ENCODE measurements at regions not wholly inside any gene's neighbourhood (a gene's known extent, or its start where the extent isn't known, plus 50 kb on each side); places are given as distances from the start of the nearest gene placed in this dataset.

GRCh38 chr5:87785554-87786335, 373.0 kb upstream of the CCNH start:
- Histone ChIP-seq H4K8ac (ENCODE audit: low read depth, low read length) (no peak overlapping the region), H4K91ac (ENCODE audit: low read depth, low read length) (no peak overlapping the region), H3K18ac (ENCODE audit: low read length) (no peak overlapping the region), H2BK12ac (ENCODE audit: low read length) (no peak overlapping the region), H4K12ac (ENCODE audit: low read depth, low read length) (no peak overlapping the region), H2BK120ac (ENCODE audit: insufficient read depth, low read length, poor library complexity) (no peak overlapping the region), H3K4me1 (ENCODE audit: control insufficient read depth in 1 of 2, insufficient read depth in 2 of 2, low read length in 2 of 2) (no peaks in the 10 kb centered on the region), H3K4me2 (ENCODE audit: low read length) (no peak overlapping the region), H2AFZ (ENCODE audit: insufficient read depth, low read length, poor library complexity) (no peak overlapping the region), H3K79me2 (ENCODE audit: control insufficient read depth, insufficient read depth, low read length, poor library complexity) (no peaks in the 10 kb centered on the region), H3K14ac (ENCODE audit: low read length) (no peak overlapping the region), H3K79me1 (ENCODE audit: low read length) (no peaks in the 10 kb centered on the region), H3K27me3 (ENCODE audit: insufficient read depth, low read length) (no peaks in the 10 kb centered on the region), H3K4ac (ENCODE audit: low read depth, low read length) (no peak overlapping the region), H3K36me3 (ENCODE audit: control insufficient read depth in 1 of 2, insufficient read depth in 2 of 2, low read length in 2 of 2) (no peaks in the 10 kb centered on the region), H3K9ac (ENCODE audit: low read length) (no peak overlapping the region), H3K4me3 (ENCODE audit: low read depth, low read length) (no peak overlapping the region), H2BK5ac (ENCODE audit: low read depth, low read length, poor library complexity) (no peak overlapping the region), H2AK5ac (ENCODE audit: low read length) (no peak overlapping the region), H3K9me3 (ENCODE audit: insufficient read depth, low read depth, low read length) (no peaks in the 10 kb centered on the region), H3K27ac (ENCODE audit: low read depth, low read length) (no peak overlapping the region), H3K23ac (ENCODE audit: low read length) (no peak overlapping the region)
- DNase-seq, result no peak
- WGBS (ENCODE audit: extremely low coverage, insufficient coverage, insufficient read length), result no CpG with 5 or more reads among the region's 4 CpGs

GRCh38 chr5:87784879-87785495, 372.3 kb upstream of the CCNH start:
- no peak overlapping the region for H3K4me3 ChIP-seq (ENCODE audit: low read depth, low read length)
- no peak overlapping the region for H2BK120ac ChIP-seq (ENCODE audit: insufficient read depth, low read length, poor library complexity)
- no peaks in the 10 kb centered on the region for H3K9me3 ChIP-seq (ENCODE audit: insufficient read depth, low read depth, low read length)
- no peak overlapping the region for H3K23ac ChIP-seq (ENCODE audit: low read length)
- DNase-seq, result no peak
- no peak overlapping the region for H2BK12ac ChIP-seq (ENCODE audit: low read length)
- H3K79me1 ChIP-seq (ENCODE audit: low read length), result no peaks in the 10 kb centered on the region
- H4K91ac ChIP-seq (ENCODE audit: low read depth, low read length), result no peak overlapping the region
- no CpG with 5 or more reads among the region's 4 CpGs for WGBS (ENCODE audit: extremely low coverage, insufficient coverage, insufficient read length)
- H3K36me3 ChIP-seq (ENCODE audit: control insufficient read depth in 1 of 2, insufficient read depth in 2 of 2, low read length in 2 of 2), result no peaks in the 10 kb centered on the region
- no peak overlapping the region for H2AFZ ChIP-seq (ENCODE audit: insufficient read depth, low read length, poor library complexity)
- H3K18ac ChIP-seq (ENCODE audit: low read length), result no peak overlapping the region
- no peak overlapping the region for H3K14ac ChIP-seq (ENCODE audit: low read length)
- no peak overlapping the region for H3K27ac ChIP-seq (ENCODE audit: low read depth, low read length)
- H3K9ac ChIP-seq (ENCODE audit: low read length), result no peak overlapping the region
- H3K79me2 ChIP-seq (ENCODE audit: control insufficient read depth, insufficient read depth, low read length, poor library complexity), result no peaks in the 10 kb centered on the region
- no peak overlapping the region for H2BK5ac ChIP-seq (ENCODE audit: low read depth, low read length, poor library complexity)
- H4K8ac ChIP-seq (ENCODE audit: low read depth, low read length), result no peak overlapping the region
- H3K4me2 ChIP-seq (ENCODE audit: low read length), result no peak overlapping the region
- H4K12ac ChIP-seq (ENCODE audit: low read depth, low read length), result no peak overlapping the region
- H2AK5ac ChIP-seq (ENCODE audit: low read length), result no peak overlapping the region
- no peaks in the 10 kb centered on the region for H3K4me1 ChIP-seq (ENCODE audit: control insufficient read depth in 1 of 2, insufficient read depth in 2 of 2, low read length in 2 of 2)
- H3K4ac ChIP-seq (ENCODE audit: low read depth, low read length), result no peak overlapping the region
- H3K27me3 ChIP-seq (ENCODE audit: insufficient read depth, low read length), result no peaks in the 10 kb centered on the region

- Histone ChIP-seq H4K12ac (ENCODE audit: low read depth, low read length) (no peak overlapping the region), H4K91ac (ENCODE audit: low read depth, low read length) (no peak overlapping the region), H3K9me3 (ENCODE audit: insufficient read depth, low read depth, low read length) (no peaks in the 10 kb centered on the region), H2BK5ac (ENCODE audit: low read depth, low read length, poor library complexity) (no peak overlapping the region), H3K23ac (ENCODE audit: low read length) (no peak overlapping the region), H3K79me2 (ENCODE audit: control insufficient read depth, insufficient read depth, low read length, poor library complexity) (no peaks in the 10 kb centered on the region), H2BK120ac (ENCODE audit: insufficient read depth, low read length, poor library complexity) (no peak overlapping the region), H3K18ac (ENCODE audit: low read length) (no peak overlapping the region), H2BK12ac (ENCODE audit: low read length) (no peak overlapping the region), H4K8ac (ENCODE audit: low read depth, low read length) (no peak overlapping the region), H3K27me3 (ENCODE audit: insufficient read depth, low read length) (no peaks in the 10 kb centered on the region), H3K27ac (ENCODE audit: low read depth, low read length) (no peak overlapping the region), H3K4me1 (ENCODE audit: control insufficient read depth in 1 of 2, insufficient read depth in 2 of 2, low read length in 2 of 2) (no peaks in the 10 kb centered on the region), H3K14ac (ENCODE audit: low read length) (no peak overlapping the region), H2AFZ (ENCODE audit: insufficient read depth, low read length, poor library complexity) (no peak overlapping the region), H3K79me1 (ENCODE audit: low read length) (no peaks in the 10 kb centered on the region), H3K4me2 (ENCODE audit: low read length) (no peak overlapping the region), H3K4me3 (ENCODE audit: low read depth, low read length) (no peak overlapping the region), H2AK5ac (ENCODE audit: low read length) (no peak overlapping the region), H3K4ac (ENCODE audit: low read depth, low read length) (no peak overlapping the region), H3K9ac (ENCODE audit: low read length) (no peak overlapping the region), H3K36me3 (ENCODE audit: control insufficient read depth in 1 of 2, insufficient read depth in 2 of 2, low read length in 2 of 2) (no peaks in the 10 kb centered on the region)
- no peak for DNase-seq
- no CpG with 5 or more reads among the region's 1 CpG for WGBS (ENCODE audit: extremely low coverage, insufficient coverage, insufficient read length)
These were observed 371.6 kb upstream of the CCNH start for GRCh38 chr5:87784311-87784710.

GRCh38 chr5:87782916-87783315, 370.2 kb upstream of the CCNH start:
- Histone ChIP-seq H3K36me3 (ENCODE audit: control insufficient read depth in 1 of 2, insufficient read depth in 2 of 2, low read length in 2 of 2) (no peaks in the 10 kb centered on the region), H3K27me3 (ENCODE audit: insufficient read depth, low read length) (no peaks in the 10 kb centered on the region), H2BK120ac (ENCODE audit: insufficient read depth, low read length, poor library complexity) (no peak overlapping the region), H2BK5ac (ENCODE audit: low read depth, low read length, poor library complexity) (no peak overlapping the region), H2BK12ac (ENCODE audit: low read length) (no peak overlapping the region), H3K27ac (ENCODE audit: low read depth, low read length) (no peak overlapping the region), H2AK5ac (ENCODE audit: low read length) (no peak overlapping the region), H3K4me1 (ENCODE audit: control insufficient read depth in 1 of 2, insufficient read depth in 2 of 2, low read length in 2 of 2) (no peaks in the 10 kb centered on the region), H3K23ac (ENCODE audit: low read length) (no peak overlapping the region), H4K12ac (ENCODE audit: low read depth, low read length) (no peak overlapping the region), H3K4me3 (ENCODE audit: low read depth, low read length) (no peak overlapping the region), H3K79me1 (ENCODE audit: low read length) (no peaks in the 10 kb centered on the region), H3K9me3 (ENCODE audit: insufficient read depth, low read depth, low read length) (no peaks in the 10 kb centered on the region), H3K9ac (ENCODE audit: low read length) (no peak overlapping the region), H4K8ac (ENCODE audit: low read depth, low read length) (no peak overlapping the region), H4K91ac (ENCODE audit: low read depth, low read length) (no peak overlapping the region), H3K4ac (ENCODE audit: low read depth, low read length) (no peak overlapping the region), H3K14ac (ENCODE audit: low read length) (no peak overlapping the region), H2AFZ (ENCODE audit: insufficient read depth, low read length, poor library complexity) (no peak overlapping the region), H3K79me2 (ENCODE audit: control insufficient read depth, insufficient read depth, low read length, poor library complexity) (no peaks in the 10 kb centered on the region), H3K4me2 (ENCODE audit: low read length) (no peak overlapping the region), H3K18ac (ENCODE audit: low read length) (no peak overlapping the region)
- no peak for DNase-seq
- no CpG with 5 or more reads among the region's 3 CpGs for WGBS (ENCODE audit: extremely low coverage, insufficient coverage, insufficient read length)

All from trophoblast cell (in vitro differentiated cells and primary cell).